Activated CD8-positive, alpha-beta memory T cell treated with anti-CD3 and anti-CD28 coated beads for 36 hours (primary cell): ENCODE measurements at regions not wholly inside any gene's neighbourhood (a gene's known extent, or its start where the extent isn't known, plus 50 kb on each side); places are given as distances from the start of the nearest gene placed in this dataset.

ENCODE experiments used
- CTCF ChIA-PET: fragments of 350-600 bp; sonication (Branson Sonifier 250); formaldehyde crosslinking; loops from one replicate; lab custom pipeline; 2021; ENCODE audit warnings: antibody characterized with exemption; lab: Charles Lee
- POLR2A ChIA-PET: fragments of 350-600 bp; sonication (Branson Sonifier 250); formaldehyde crosslinking; loops from one replicate; lab custom pipeline; 2021; ENCODE audit warnings: antibody characterized with exemption; lab: Charles Lee

DNA sequence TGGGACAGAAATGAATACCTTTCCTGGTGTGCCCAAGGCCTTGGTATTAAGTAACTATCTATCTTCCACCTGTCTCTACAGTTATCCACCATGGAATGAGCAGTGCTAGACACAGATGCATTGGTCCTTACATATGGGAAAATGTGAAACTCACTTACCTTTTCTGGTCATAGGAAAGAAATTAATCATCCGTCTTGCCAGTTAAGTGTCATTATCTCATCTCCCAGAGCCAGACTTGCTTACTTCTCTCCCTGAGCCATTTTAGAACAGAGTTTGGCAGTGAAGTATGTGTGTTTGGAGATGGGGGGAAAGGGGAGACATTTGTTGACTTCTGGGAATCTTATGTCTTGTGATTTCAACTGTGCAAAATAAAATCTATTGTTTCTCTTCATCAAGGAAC is 1211.0 kb upstream of the CDH6 start:
- CTCF ChIA-PET, result no interaction called here
- POLR2A ChIA-PET, result no interaction called here

DNA sequence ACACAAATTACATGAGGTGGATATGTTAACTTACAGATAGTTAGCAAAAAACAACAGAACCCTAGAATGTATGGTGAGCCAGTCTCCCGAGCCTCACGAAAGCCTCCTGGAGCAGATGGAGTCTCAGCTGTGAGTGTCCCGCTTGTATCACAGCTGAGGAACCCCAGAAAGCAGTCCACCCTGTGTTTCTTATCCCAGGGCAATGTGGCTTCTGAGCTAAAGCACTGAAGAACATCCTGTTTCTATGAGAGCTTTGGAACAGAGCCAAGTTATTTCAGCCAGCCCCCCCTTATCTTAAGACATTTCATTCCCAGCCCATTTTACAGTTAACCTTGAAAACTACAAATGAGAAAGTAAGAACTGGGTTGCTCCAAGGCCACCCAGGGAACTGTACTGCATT is 1220.9 kb upstream of the CDH6 start:
- ChIA-PET CTCF (no interaction called here), POLR2A (no interaction called here)

DNA sequence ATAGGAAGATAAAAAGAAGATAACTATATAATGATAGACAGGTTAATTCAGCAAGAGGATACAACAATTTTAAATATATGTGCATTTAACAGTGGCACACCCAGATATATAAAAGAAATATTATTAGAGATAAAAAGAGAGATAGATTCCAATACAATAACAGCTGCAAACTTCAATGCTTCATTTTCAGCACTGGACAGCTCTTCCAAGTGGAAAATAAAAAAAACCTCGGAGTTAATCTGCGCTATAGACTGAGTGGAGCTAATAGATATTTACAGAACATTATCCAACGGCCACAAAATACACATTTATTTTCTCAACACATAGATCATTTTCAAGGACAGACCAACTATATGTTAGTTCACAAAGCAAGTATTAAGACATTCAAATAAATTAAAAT is 1229.5 kb upstream of the CDH6 start:
- CTCF ChIA-PET, result no interaction called here
- POLR2A ChIA-PET, result no interaction called here

DNA sequence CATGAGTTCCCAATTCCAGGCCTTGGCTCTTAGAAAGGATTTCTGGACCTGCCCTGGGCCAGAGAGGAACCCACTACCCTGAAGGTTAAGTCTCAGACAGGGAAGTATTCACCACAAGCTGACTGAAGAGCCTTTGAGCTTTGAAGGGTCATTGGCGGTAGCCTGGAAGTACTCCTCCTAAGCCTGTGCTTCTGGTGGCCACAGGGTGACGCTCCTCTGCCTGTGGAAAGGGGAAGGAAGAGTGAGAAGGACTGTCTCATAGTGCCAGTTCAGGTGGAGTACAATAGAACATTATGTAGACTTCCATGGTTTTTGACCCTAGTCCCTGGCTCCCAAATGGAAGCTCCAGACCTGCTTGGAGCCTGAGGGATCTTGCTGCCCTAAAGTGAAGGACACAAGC is 1233.2 kb upstream of the CDH6 start:
- ChIA-PET CTCF (no interaction called here), POLR2A (no interaction called here)

DNA sequence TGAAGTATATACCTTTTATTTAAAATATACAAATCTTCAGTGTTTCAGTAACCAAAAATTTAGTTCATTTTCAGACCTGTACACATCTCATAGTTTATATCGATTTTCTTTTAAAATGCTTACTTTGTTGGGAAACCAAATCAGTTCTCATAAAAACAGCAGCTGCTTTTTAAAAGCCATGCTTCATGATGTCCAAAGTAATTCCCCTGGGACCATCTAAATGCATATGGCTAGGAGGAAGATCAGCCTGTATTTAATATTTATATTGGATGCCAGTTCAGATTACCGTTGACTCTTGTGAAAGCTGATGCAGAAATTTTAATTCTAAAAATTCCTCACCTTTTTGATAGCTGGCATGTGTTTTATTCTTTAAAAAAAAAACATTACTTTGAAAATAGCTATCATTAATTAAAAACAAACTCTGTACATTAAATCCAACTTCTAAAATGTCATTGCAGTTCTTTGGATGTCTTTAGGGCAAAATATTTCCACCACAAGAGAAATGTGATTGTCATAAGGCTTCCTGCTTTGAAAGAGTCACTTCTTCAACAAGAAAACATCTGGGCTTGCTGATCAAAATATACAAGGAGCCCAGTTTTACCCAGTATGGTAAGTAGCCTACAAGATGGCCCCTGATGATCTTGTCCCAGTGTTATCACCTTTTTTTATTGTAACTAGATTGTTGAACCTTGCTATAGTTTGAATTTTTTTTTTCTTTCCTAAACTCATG is 1242.9 kb upstream of the CDH6 start:
- CTCF ChIA-PET, result no interaction called here
- POLR2A ChIA-PET, result no interaction called here

DNA sequence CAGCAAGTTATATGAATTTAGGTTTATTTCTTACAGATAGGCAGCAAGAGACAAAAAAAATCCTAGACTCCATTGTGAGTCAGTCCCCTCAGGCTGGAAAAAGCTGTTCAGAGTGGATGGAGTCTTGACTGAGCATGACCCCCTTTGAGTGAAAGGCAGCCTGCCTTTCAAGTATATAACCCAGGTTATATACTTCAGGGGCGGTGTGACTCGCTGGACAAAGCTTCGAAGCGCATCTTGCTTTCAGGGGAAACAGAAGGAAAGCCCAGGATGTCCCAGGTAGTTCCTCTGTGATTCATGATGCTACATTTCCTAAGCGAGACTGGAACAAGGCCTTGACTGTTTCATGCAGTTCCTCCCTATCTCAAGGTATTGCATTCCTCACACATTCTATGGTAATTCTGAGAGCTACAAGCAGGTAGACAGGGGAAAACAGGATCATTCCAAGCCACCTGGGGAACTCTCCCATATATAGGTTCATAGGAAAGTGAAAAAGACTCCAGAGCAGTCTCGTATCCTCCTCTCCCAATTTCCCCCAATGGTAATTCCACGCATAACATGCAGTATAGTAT is 1244.1 kb upstream of the CDH6 start:
- CTCF ChIA-PET, result no interaction called here
- POLR2A ChIA-PET, result no interaction called here

DNA sequence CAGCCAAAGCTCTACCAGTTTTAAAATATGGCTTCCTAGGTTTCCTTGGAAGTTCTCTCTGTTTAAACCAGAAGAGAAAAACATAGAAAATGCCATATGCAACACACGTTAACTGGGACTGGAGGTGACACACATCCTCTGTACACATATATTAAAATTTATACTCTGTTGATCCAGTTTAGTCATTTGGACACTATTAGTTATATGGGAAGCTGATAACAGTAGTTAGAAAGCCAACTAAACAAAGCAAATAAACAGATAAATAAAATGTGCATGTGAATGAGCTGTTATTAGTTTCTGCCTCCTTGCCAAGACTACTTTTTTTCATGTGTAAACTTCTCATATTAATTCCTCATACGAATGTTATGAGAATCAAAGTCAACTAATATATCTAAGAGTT is 1249.2 kb upstream of the CDH6 start:
- ChIA-PET POLR2A (no interaction called here), CTCF (no interaction called here)

DNA sequence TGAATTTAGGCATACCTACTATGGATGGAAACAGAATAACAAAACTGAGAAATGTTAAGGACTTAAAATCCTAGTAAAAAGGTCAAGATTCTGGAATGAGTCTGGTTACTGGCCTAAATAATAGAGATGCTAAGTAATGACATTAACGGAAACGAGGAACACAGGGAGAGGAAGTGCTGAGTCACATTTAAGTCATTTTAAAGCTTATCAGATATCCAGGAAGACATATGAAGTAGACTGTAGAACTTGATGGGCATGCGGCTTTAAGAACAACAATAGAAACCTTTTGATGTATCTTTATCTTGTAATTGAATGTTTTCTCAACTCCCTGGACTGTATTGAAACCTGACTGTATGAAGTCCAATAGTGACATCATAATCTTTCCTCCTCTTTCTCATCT is 1251.4 kb upstream of the CDH6 start:
- CTCF ChIA-PET, result no interaction called here
- POLR2A ChIA-PET, result no interaction called here

DNA sequence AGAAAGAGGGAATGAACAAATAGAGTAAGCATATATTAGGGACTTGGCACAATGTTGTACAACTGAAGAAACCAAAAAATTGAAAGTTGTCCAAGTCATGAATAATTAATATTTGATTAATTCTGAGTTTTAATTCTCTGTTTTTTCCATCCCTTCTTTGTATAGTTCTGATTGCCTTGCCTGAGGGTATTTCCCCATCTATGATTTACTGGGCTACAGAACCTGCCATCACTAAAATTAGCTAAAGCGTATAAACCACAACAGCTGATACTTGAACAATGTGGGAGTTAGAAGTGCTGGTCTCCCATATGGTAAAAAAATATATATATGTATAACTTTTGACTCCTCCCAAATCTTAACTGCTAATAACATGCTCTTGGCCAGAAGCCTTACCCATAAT is 1253.5 kb upstream of the CDH6 start:
- ChIA-PET CTCF (no interaction called here), POLR2A (no interaction called here)

DNA sequence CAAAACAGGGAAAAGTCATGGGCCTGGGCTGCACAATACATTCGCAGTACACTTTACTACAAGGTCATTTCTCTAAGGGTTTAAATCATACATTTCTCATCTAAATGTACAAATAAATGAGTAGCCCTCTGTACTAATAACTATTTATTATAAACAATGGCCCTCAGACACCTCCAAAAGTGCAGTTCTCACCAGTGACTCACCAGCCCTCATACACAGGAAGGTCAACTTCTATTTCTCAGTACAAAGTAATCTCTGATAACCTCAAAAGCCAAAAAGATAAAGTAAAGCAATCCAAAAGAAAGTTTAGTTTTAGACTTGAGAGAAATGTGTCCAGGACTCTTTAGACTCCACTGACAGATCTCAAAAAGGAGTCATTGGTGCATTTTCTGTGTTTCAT is 1258.1 kb upstream of the CDH6 start:
- ChIA-PET CTCF (no interaction called here), POLR2A (no interaction called here)

DNA sequence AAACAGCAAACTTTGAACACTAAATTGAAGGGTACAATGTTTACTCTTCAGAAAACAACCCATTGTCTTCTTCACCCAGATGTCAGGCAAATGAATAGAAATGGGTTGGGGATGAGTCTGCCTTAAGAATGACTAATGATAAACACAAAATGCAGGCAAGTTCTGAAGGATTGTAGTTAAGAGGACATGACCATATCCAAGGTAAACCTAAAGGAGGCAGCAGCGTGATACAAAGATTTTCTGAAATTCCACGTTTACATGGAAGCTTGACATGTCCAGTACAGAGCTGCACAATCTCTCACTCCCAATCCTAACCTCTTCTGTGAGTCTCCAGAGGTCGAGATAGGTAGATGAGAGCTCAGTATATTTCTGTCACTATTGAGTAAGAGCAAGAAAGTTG is 1263.2 kb upstream of the CDH6 start:
- POLR2A ChIA-PET, result no interaction called here

DNA sequence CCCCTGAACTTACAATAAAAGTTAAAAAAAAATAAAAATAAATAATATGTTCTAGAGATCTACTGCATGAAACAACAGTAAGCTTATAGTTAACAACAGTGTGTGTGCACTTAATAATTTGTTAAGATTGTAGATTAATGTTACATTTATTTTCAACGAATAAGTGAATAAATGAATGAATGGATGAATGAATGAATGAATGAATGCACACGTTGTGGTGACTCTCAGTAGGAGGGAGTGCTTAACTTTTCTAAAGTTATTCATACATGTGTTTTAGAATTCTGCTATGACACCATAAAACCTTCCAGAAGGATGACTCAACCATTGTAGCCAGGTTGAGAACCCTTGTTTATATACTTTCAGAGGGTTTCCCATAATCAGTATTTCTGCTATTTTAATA is 1269.4 kb upstream of the CDH6 start:
- ChIA-PET CTCF (no interaction called here), POLR2A (no interaction called here)

More for the DNA sequence above, 1263.2 kb upstream of the CDH6 start:
- CTCF ChIA-PET, result no interaction called here

DNA sequence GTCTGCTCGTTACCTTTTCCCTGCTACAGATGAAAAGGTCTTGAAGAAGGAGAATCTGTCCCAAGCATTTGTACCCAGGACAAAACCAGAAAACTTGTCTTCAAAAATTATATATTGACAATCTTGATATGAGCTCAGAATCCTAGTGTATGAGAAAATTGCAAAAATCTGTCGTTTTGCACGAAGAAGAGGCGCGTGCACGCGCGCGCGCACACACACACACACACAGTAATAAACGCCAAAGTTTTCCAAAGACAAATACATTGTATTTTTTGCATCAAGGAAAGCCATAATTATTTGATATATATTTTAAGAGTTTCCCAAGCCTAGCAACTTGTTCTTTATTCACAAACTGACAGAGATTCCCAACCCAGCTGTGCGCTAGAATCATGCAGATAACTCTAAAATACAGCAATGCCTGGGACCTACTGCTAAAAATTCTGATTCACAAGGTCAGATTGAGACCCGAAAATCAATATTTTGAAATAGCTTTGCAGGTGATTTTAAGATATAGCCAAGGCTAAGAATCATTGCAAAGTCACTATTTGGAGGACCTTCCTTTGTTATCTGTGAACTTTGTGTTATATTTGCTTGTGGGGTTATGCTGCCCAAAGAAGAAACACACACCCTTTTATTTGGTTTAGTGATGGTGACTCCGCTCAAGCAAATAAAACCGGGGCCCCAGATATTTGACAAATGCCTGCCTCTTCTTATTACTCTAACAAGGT is 1287.7 kb upstream of the CDH6 start:
- CTCF ChIA-PET, result interaction anchor here (0.7 kb wide), 1 partner anchor 1468 kb away, joined by 3 read pairs; no protein-coding TSS in a partner anchor
- POLR2A ChIA-PET, result no interaction called here

DNA sequence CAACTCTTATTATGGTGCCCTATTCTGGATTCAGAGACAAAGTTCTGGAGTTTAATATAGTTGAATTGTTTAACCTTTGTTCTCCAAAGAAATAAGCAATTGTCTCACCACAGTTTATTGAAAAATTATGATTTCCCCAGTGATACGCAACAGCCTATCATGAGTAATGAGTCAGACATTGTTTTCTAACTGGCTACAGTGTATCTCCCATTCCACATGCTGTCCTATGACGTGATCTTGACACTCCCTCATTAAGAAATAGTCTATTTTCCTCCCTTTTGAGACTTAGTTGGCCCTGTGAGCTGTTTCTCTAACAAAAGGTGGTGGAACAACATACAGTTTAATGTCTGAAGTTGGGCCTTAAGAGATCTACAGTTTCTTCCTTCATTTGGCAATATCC is 1290.6 kb upstream of the CDH6 start:
- ChIA-PET POLR2A (no interaction called here), CTCF (no interaction called here)

DNA sequence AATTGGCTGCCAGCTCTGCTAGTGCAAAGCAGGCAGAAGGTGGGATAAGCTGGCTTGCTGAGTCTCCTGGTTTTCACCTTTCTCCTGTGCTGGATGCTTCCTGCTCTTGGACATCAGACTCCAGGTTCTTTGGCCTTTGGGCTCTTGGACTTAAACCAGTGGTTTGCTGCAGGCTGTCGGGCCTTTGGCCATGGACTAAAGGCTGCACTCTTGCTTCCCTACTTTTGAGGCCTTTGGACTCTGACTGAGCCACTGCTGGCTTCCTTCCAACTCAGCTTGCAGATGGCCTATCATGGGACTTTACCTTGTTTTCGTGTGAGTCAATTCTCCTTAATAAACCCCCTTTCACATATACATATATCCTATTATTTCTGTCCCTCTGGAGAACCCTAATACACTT is 1293.9 kb upstream of the CDH6 start:
- CTCF ChIA-PET, result no interaction called here
- POLR2A ChIA-PET, result no interaction called here

DNA sequence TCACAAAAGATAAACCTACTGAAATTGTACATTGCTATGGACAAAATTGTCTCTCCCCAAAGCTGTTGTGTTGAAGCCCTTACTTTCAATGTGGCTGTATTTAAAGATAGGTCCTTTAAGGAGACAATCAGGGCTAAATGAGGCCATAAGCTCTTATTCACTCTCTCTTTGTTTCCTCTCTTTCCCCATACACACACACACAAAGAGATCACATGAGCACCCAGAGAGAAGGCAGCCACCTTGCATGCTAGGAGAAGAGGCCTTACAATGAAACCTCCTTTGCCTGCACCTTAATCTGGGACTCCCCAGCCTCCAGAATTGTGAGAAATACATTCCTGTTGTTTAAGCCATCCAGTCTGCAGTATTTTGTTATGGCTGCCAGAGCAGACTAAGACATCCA is 1295.6 kb upstream of the CDH6 start:
- POLR2A ChIA-PET, result no interaction called here
- CTCF ChIA-PET, result no interaction called here

DNA sequence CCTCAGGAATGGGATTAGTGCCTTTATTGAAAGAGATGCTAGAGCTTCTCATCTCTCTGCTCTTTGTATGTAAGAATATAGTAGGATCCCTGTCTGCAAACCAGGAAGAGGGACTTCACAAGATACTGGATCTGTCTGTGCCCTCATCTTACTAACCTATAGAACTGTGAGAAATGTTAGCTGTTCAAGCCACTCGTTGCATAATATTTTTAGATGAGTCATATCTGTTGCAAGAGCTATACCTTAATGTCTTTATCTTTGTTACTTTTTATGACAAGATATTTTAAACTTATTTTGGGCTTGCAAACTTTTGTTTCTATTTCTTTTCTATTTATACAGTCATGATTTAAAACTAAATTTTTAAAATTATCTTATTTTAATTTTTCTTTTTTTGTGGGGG is 1296.8 kb upstream of the CDH6 start:
- POLR2A ChIA-PET, result no interaction called here
- CTCF ChIA-PET, result no interaction called here

DNA sequence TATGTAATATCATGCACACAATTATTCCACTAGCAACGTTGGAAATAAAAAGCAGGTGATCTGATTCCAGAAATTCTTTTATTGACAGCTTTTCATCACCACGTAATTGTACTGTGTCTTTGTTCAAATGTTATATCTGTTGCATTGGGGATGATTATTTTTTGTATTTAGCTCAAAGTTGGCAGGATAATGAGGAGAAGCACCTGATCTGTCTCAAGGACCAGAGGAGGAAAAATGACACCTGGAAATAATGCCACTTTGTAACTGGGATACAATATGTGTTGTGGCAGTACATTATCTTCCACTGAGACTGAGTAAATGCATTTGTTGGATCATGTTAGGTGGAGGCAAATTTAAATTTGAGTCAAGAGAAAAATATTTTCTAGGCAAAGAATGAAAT is 1298.8 kb upstream of the CDH6 start:
- CTCF ChIA-PET, result no interaction called here
- POLR2A ChIA-PET, result no interaction called here

DNA sequence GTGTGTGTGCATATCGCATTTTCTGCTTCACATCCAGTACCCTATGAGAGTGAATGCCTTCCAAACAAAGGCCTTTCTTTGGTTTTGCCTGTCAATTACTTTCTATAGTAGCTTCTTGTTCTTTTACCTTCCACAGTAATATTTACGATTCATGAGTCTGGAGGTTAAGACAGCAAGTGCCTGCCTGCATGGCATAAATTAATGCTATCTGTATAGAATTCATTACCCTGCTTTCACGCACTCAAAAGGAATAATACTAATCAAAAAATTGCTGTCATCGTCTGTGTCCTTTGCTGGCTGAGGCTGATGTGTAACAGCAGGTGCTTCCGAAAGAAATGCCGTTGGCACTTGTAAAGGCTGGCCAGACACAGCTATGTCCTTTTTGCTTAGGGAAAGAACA is 1304.4 kb upstream of the CDH6 start:
- CTCF ChIA-PET, result no interaction called here

DNA sequence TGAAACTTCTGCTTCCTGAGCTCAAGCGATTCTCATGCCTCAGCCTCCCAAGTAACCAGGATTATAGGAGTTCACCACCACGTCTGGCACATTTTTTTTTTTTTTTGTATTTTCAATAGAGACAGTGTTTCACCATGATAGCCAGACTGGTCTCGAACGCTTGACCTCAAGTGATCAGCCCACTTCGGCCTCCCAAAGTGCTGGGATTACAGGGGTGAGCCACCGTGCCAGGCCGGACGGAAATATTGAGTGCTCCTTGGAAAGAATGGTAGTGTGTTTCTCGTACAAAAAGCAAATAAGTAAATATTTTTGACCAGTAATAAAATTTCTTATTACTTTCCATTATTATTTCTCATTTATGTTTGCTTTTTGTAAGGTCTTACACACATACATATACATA is 1307.9 kb upstream of the CDH6 start:
- CTCF ChIA-PET, result no interaction called here

More for the DNA sequence above, 1304.4 kb upstream of the CDH6 start:
- POLR2A ChIA-PET, result no interaction called here

DNA sequence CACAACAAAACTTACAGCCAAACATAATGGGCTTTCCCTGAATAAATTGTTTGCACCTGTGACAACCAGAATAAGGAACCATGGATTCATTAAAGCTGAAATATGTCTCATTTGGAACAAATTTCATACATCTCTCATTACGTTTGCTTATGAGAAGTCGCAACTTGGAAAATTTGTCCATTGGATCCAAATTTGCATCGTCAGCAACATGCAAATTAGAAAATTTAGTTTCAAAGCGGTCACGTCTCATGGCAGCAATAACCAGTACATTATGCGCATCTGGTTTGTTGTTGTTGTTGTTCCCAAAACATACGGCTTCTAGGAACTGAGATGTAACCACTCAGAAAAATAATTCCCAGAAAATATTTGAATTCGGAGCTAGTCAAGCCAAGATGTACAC is 1311.5 kb upstream of the CDH6 start:
- POLR2A ChIA-PET, result no interaction called here
- CTCF ChIA-PET, result no interaction called here

More for the DNA sequence above, 1307.9 kb upstream of the CDH6 start:
- POLR2A ChIA-PET, result no interaction called here
